IPS DF 6.9 (cell line): ENCODE measurements at regions not wholly inside any gene's neighbourhood (a gene's known extent, or its start where the extent isn't known, plus 50 kb on each side); places are given as distances from the start of the nearest gene placed in this dataset.
"Not testable (repeated sequence)": the region's sequence is repeated elsewhere in the genome, so short reads cannot be mapped to it uniquely, and the experiment has no call there.

Source experiments
- DNase-seq: peaks from one replicate; pipeline ENCODE4 v3.0.0-alpha.2; 2013; ENCODE audit warnings: low read depth, low spot score
- H3K27ac ChIP-seq: one replicate; pipeline ENCODE4 v1.5.1; 2013; ENCODE audit warnings: low read length, control low read depth
- H3K27me3 ChIP-seq: 2 replicates; pipeline ENCODE4 v1.6.1; 2013; ENCODE audit warnings: mild to moderate bottlenecking, low read length; ENCODE audit not compliant: control insufficient read depth, insufficient read depth
- H3K36me3 ChIP-seq: 2 replicates; pipeline ENCODE4 v1.6.1; 2013; ENCODE audit warnings: low read length; ENCODE audit not compliant: control insufficient read depth, insufficient read depth
- H3K4me1 ChIP-seq: 2 replicates; pipeline ENCODE4 v1.6.1; 2013; ENCODE audit warnings: low read length; ENCODE audit not compliant: control insufficient read depth, insufficient read depth
- H3K4me3 ChIP-seq: 2 replicates; pipeline ENCODE4 v1.5.1; 2013; ENCODE audit warnings: mild to moderate bottlenecking, low read length
- H3K9me3 ChIP-seq: 2 replicates; pipeline ENCODE4 v1.6.1; 2013; ENCODE audit warnings: low read length, inconsistent platforms; ENCODE audit not compliant: control insufficient read depth, insufficient read depth
- WGBS: extraction: QIAGEN DNeasy Blood & Tissue Kit; methylation state at CpG from one replicate; pipeline ENCODE4 v1.1.7; 2013; ENCODE audit warnings: mixed read lengths, missing lambda C conversion rate; ENCODE audit not compliant: insufficient read length, insufficient coverage; 5-methylcytosine and 5-hydroxymethylcytosine counted together

DNA sequence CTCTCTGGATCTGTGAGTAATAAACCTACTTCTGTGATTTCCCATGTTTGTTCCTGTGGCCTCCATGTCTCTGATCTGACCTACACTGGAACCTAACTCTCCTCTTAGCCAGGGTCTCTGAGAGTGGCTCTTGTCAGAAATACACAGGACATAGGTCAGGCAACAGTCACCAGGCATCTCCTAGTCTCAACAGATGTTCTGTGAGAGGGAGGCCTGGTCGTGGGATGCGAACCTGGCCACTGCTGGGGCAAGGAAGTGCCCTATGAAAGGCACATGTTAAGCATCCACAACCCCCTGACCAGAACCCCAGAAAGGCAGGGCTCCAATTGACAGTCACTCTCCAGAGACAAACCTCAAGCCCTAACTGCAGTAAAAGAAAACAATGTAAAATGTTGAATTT lies 2771.5 kb downstream of the RPIA start:
- no CpG with 5 or more reads among the region's 2 CpGs for WGBS
- H3K27ac ChIP-seq, H3K4me1 ChIP-seq, H3K9me3 ChIP-seq, H3K27me3 ChIP-seq, DNase-seq, H3K4me3 ChIP-seq, H3K36me3 ChIP-seq: not testable (repeated sequence)

DNA sequence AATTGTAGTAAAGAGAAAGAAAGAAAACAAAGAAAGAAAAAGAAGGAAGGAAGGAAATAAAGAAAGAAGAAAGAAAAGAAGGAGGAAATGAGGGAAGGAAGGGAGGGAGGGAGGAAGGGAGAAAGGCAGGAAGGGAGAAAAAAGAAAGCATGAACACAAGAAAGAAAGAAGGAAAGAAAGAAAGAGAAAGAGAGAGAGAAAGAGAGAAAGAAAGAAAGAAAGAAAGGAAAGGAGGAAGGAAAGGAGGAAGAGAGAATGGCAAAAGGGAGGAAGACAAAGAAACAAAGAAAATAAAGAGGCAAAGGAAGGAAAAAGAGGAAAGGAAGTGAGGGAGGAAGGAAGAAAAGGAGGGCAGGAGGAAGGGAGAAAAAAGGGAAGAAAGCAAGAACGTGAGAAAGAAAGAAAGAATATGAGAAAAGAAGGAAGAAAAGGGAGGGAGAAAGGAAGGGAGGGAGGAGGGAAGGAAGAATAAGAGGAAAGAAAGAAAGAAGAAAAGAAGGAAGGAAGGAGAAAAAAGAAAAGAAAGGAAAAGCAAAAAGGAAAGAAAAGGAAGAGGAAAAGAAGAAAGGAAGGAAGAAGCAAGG lies 2775.4 kb downstream of the RPIA start:
- 100% methylated on average over 1 of the region's 1 CpG for WGBS
- not testable (repeated sequence) for H3K27me3 ChIP-seq, H3K4me3 ChIP-seq, H3K36me3 ChIP-seq, DNase-seq, H3K4me1 ChIP-seq, H3K9me3 ChIP-seq, H3K27ac ChIP-seq

DNA sequence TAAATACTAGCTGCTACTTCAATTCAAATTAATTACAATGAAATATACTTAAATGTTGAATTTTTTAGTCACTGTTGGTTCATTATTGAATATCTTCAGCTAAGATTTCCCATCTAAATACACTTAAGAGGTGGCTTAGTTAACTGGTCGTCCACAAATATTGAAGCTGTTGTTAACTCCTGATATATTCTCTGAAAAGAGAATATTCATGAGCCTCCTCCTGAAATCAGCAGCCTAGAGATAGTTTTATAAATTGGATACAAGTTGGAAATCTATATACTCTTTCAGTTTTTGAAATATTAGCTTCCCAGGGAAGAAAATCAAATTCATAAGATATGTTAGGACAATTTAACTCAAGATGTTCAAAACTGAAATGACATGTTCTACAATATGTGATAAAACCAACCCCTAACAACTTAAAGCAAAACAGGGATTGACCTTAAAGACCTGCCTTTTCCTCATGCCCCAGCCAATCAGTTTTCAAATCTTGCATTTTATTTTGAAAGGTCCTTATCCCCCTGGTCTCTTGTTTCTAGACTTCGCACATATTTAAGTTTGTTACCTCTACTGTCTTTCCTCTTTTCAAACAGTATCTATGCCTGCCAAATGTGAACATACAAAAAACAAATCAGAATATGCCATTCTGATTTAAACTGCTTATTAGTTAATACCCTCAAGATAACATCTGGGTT lies 2784.9 kb downstream of the RPIA start:
- H3K9me3 ChIP-seq, H3K36me3 ChIP-seq, H3K27me3 ChIP-seq, H3K4me3 ChIP-seq, H3K4me1 ChIP-seq, H3K27ac ChIP-seq, DNase-seq: not testable (repeated sequence)
- WGBS: no CpG with 5 or more reads among the region's 2 CpGs

DNA sequence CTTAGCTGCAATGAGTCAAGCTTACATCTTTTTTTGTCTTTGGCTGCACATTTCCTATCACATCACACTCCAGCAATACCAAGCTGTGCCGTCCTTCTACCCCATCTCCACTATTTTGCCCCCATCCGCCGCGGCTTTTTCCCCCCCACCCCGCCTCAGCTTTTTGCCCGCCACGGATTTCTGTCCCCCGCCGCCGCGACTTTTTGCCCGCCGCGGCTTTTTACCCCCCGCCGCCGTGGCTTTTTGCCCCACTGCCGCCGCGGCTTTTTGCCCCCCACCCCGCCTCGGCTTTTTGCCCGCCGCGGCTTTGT lies 2785.4 kb downstream of the RPIA start:
- not testable (repeated sequence) for H3K9me3 ChIP-seq, H3K36me3 ChIP-seq, H3K27me3 ChIP-seq, DNase-seq, H3K4me1 ChIP-seq, H3K4me3 ChIP-seq, H3K27ac ChIP-seq
- WGBS: no CpG with 5 or more reads among the region's 25 CpGs

DNA sequence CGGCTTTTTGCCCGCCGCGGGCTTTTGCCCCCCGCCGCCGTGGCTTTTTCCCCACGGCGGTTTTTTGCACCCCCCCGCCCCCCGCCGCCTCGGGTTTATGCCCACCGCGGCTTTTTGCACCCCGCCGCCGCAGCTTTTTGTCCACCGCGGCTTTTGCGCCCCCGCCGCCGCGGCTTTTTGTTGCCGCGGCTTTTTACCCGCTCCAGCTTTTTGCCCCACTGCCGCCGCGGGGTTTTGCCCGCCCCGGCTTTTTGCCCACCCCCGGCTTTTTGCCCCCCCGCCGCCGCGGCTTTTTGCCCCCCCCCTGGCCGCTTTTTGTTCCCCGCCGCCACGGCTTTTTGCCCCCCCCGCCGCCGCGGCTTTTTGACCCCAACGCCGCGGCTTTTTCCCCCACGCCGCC lies 2785.8 kb downstream of the RPIA start:
- not testable (repeated sequence) for H3K27ac ChIP-seq, H3K9me3 ChIP-seq, H3K27me3 ChIP-seq, DNase-seq, H3K4me3 ChIP-seq, H3K4me1 ChIP-seq, H3K36me3 ChIP-seq
- WGBS: no CpG with 5 or more reads among the region's 51 CpGs

GRCh38 chr2:91477731-91478672 lies 2786.5 kb downstream of the RPIA start:
- no peaks in the 10 kb centered on the region; the same call in 1 of the 2 replicates for H3K27me3 ChIP-seq
- no CpG with 5 or more reads among the region's 123 CpGs for WGBS
- no peaks in the 10 kb centered on the region for H3K9me3 ChIP-seq
- no peaks in the 10 kb centered on the region for H3K4me1 ChIP-seq
- DNase-seq: no peak
- H3K36me3 ChIP-seq: no peaks in the 10 kb centered on the region; the same call in 1 of the 2 replicates
- peak overlapping the region; percentile 22; the same call in 1 of the 2 replicates for H3K4me3 ChIP-seq
- H3K27ac ChIP-seq: no peak overlapping the region

GRCh38 chr2:91478851-91479718 lies 2787.6 kb downstream of the RPIA start:
- WGBS: no CpG with 5 or more reads among the region's 70 CpGs
- not testable (repeated sequence) for H3K4me3 ChIP-seq, H3K27me3 ChIP-seq, H3K36me3 ChIP-seq, H3K27ac ChIP-seq, H3K4me1 ChIP-seq, DNase-seq, H3K9me3 ChIP-seq

DNA sequence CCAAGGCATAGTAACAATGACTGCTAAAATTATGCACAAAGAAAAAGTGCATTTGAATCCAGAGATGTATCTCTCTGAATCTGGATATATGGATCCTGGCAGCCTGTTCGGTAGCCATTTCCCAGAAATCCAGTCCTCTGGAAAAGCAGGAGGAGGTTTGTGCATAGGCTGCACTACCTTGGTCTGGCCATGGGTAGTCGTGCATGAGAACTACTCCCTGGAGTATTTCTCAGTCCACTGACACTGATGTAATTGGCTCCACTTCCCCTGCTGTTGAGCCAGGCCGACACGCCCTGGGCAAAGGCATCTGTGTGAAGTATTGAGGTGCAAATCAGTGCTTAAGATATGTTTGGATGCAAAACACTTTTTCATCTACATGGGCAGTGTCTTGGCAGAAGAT lies 2793.8 kb downstream of the RPIA start:
- DNase-seq, H3K36me3 ChIP-seq, H3K4me3 ChIP-seq, H3K27ac ChIP-seq, H3K9me3 ChIP-seq, H3K27me3 ChIP-seq, H3K4me1 ChIP-seq: not testable (repeated sequence)
- WGBS: no CpG with 5 or more reads among the region's 4 CpGs

DNA sequence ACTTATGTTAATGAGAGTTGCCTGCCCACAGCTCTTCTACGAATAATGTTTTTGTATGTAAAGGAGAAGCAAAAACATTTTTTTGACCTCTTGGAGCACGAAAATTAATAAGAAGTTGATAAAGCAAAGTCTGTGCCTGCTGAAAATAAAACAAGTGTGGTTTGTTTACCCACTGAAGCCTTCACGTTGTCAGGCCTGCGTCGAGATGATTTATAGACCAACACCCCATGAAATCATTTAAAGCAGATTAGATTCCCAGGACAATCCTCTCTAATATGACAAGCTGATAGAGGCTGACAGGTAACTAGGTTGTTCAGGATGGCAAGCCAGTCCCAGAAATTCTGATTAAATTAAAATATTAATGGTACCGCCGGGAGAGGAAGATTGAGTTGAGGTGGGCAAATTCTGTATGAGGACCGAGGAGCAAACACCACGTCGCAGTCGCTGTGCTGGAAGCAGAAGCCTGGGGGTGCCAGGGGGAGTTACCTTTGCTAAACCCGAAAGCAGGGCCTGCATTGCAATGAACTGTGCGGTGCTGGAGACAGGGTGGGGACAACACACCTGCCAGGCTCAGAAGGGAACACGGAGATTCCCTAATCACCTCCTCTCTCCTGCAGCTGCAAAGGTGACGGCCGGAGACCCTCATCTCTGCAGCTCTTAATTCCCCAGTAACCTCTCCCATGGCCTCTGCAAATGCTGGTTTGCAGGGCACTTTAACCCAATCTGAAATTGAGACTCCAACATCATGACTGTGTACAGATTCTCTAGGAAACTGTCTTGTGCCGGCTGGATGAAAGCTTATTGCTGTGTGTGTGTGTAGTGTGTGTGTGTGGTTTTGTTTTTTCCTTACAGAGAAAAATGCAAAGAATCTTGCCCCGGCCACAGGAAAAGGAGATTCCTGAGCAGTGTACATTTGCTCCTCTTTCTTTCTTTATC lies 2805.9 kb downstream of the RPIA start:
- not testable (repeated sequence) for H3K4me1 ChIP-seq, H3K9me3 ChIP-seq, H3K4me3 ChIP-seq, H3K27ac ChIP-seq, H3K36me3 ChIP-seq, H3K27me3 ChIP-seq, DNase-seq
- WGBS: no CpG with 5 or more reads among the region's 18 CpGs
